LNCaP clone FGC (cell line): ENCODE measurements at regions not wholly inside any gene's neighbourhood (a gene's known extent, or its start where the extent isn't known, plus 50 kb on each side); places are given as distances from the start of the nearest gene placed in this dataset.

Source experiments
- DNase-seq: peaks from one replicate; pipeline ENCODE4 v3.0.0-alpha.2; 2011; ENCODE audit warnings: low read depth
- H3K4me3 ChIP-seq: 2 replicates; pipeline ENCODE4 v1.5.1; 2011; ENCODE audit warnings: mild to moderate bottlenecking, low read depth, low read length, control low read depth
- TF ChIP-seq, protein P1 (sequence below): IDR thresholded peaks from 2 replicates; pipeline ENCODE4 v1.5.1; 2012; ENCODE audit warnings: mild to moderate bottlenecking; ENCODE audit not compliant: control insufficient read depth, insufficient read depth; ENCODE audit errors: extremely low read depth

- no peak for DNase-seq
- TF ChIP-seq, protein P1, sequence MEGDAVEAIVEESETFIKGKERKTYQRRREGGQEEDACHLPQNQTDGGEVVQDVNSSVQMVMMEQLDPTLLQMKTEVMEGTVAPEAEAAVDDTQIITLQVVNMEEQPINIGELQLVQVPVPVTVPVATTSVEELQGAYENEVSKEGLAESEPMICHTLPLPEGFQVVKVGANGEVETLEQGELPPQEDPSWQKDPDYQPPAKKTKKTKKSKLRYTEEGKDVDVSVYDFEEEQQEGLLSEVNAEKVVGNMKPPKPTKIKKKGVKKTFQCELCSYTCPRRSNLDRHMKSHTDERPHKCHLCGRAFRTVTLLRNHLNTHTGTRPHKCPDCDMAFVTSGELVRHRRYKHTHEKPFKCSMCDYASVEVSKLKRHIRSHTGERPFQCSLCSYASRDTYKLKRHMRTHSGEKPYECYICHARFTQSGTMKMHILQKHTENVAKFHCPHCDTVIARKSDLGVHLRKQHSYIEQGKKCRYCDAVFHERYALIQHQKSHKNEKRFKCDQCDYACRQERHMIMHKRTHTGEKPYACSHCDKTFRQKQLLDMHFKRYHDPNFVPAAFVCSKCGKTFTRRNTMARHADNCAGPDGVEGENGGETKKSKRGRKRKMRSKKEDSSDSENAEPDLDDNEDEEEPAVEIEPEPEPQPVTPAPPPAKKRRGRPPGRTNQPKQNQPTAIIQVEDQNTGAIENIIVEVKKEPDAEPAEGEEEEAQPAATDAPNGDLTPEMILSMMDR = no peak
- no peak overlapping the region for H3K4me3 ChIP-seq
Observed at GRCh38 chr10:120970595-120971529, 119.7 kb downstream of the WDR11 start.

DNA sequence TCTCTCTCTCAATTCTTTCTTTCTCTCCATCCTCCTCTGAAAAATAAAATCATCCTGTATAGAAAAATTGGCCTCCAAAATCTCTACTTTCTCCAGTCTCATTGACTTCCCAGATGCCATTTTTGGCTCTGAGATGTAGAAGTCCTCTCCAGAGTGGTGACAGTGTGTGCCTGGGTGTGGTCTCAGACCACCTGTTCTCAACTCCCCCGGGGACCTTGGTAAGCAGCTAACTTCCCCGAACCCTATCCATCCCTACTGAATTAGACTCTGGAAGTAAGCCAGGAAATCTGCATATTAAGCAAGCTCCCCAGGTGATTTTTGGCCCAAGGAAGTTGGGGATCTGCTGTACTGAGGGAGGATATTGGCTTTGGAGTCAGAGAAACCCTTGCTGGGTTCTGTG is 120.5 kb downstream of the WDR11 start:
- no peak for DNase-seq
- TF ChIP-seq, protein P1 = no peak
- no peak overlapping the region for H3K4me3 ChIP-seq

GRCh38 chr10:120972259-120972658 is 121.1 kb downstream of the WDR11 start:
- TF ChIP-seq, protein P1 = no peak
- no peak overlapping the region for H3K4me3 ChIP-seq
- no peak for DNase-seq

- TF ChIP-seq, protein P1 = no peak
- no peak overlapping the region for H3K4me3 ChIP-seq
- no peak for DNase-seq
Observed at GRCh38 chr10:120975072-120975867, 124.1 kb downstream of the WDR11 start.

DNA sequence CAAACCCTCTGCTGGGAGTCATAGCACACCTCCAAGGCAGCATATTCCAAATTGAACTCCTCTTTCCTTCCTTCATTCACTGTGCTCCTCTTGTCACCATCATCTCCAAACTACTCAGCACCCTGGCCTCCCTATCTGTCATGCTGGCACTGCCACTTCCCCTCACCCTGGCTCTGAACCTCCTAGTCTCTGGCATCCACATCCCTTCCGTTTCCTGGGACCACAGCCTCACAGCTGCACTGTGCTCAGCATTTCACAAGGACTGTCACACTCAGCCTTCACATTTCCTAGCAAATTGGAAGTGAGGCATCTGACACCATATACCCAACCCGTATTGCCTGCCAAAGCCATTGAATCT is 124.7 kb downstream of the WDR11 start:
- TF ChIP-seq, protein P1 = no peak
- DNase-seq = no peak
- H3K4me3 ChIP-seq = no peak overlapping the region

DNA sequence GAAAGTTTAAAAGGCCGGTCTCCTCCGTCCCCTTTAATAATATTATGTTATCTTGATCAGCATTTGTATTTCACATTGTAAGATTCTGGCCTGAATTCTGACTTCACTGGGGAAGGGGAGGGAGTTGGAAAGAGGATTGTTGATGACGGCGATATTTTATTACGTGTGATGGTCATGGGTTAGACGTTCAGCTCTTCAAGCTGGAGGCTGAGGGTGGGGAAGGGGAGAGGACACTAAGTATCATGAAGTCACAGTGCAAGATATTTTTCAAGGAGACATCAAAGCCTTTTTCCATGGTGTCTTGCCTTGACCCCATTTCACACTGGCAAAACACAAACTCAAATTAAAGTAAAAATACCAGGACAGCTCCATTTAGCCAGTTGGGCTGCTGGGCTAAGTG is 126.7 kb downstream of the WDR11 start:
- TF ChIP-seq, protein P1 = no peak
- H3K4me3 ChIP-seq = no peak overlapping the region

More for the DNA sequence above, 126.7 kb downstream of the WDR11 start:
- DNase-seq = no peak
